ENCODE measurements at regions not wholly inside any gene's neighbourhood (a gene's known extent, or its start where the extent isn't known, plus 50 kb on each side); places are given as distances from the start of the nearest gene placed in this dataset.
"Not testable (repeated sequence)": the region's sequence is repeated elsewhere in the genome, so short reads cannot be mapped to it uniquely, and the experiment has no call there.

GRCh38 chr10:57661206-57661605 lies 606.5 kb downstream of the IPMK start:
- no peak overlapping the region for H3K4me3 ChIP-seq (ENCODE audit: low read length)
- no peak for TF ChIP-seq CTCF (conservative IDR thresholded peaks at IDR 0.05; ENCODE audit: low read length)
- no peak for DNase-seq (ENCODE audit: low read depth)

- H3K4me3 ChIP-seq (ENCODE audit: low read length) = no peak overlapping the region
- DNase-seq (ENCODE audit: low read depth) = peak; percentile 39
- peak; percentile 70 for TF ChIP-seq CTCF (conservative IDR thresholded peaks at IDR 0.05; ENCODE audit: low read length)
These were observed 610.4 kb downstream of the IPMK start for GRCh38 chr10:57657164-57657765.

GRCh38 chr10:57654856-57655255 lies 612.8 kb downstream of the IPMK start:
- no peak for TF ChIP-seq CTCF (conservative IDR thresholded peaks at IDR 0.05; ENCODE audit: low read length)
- no peak overlapping the region for H3K4me3 ChIP-seq (ENCODE audit: low read length)
- no peak for DNase-seq (ENCODE audit: low read depth)

- H3K4me3 ChIP-seq (ENCODE audit: low read length); DNase-seq (ENCODE audit: low read depth): not testable (repeated sequence)
These were observed 622.6 kb downstream of the IPMK start for GRCh38 chr10:57645108-57645507.

- DNase-seq (ENCODE audit: low read depth) = no peak
- no peak for TF ChIP-seq CTCF (conservative IDR thresholded peaks at IDR 0.05; ENCODE audit: low read length)
These were observed 629.3 kb downstream of the IPMK start for GRCh38 chr10:57638411-57638810.

GRCh38 chr10:57628592-57629284 lies 639.0 kb downstream of the IPMK start:
- no peak for DNase-seq (ENCODE audit: low read depth)
- H3K4me3 ChIP-seq (ENCODE audit: low read length) = no peak overlapping the region
- TF ChIP-seq CTCF (conservative IDR thresholded peaks at IDR 0.05; ENCODE audit: low read length) = no peak

More at GRCh38 chr10:57638411-57638810, 629.3 kb downstream of the IPMK start:
- H3K4me3 ChIP-seq (ENCODE audit: low read length) = no peak overlapping the region

- no peak overlapping the region for H3K4me3 ChIP-seq (ENCODE audit: low read length)
- TF ChIP-seq CTCF (conservative IDR thresholded peaks at IDR 0.05; ENCODE audit: low read length) = no peak
- DNase-seq (ENCODE audit: low read depth) = no peak
These were observed 640.0 kb downstream of the IPMK start for GRCh38 chr10:57627642-57628178.

All from AG10803 (cell line).